ENCODE measurements at regions not wholly inside any gene's neighbourhood (a gene's known extent, or its start where the extent isn't known, plus 50 kb on each side); places are given as distances from the start of the nearest gene placed in this dataset.

DNA sequence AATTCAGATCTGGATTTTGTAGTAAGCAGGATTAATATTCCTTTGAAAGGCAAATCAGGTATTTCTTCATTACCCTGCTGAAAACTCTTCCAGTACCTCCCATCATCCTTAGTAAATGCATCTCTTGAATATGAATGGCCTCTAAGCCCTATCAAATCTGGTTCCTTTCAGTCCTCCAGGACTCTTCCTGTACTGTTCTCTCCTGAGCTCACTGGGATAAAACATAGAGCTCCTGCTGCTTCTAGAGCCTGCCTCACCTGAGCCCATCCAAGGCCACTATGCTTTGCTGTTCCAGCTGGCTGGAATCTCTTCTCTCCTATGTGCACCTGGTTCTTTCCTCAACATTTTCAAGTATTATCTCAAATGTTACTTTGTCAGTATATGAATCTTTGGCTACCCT lies 803.3 kb upstream of the CTNND2 start:
- no peaks in the 10 kb centered on the region for H3K27me3 ChIP-seq (ENCODE audit: low read depth)
- intact Hi-C loops (cut with micrococcal nuclease): no loop called here
- TF ChIP-seq, protein P1, sequence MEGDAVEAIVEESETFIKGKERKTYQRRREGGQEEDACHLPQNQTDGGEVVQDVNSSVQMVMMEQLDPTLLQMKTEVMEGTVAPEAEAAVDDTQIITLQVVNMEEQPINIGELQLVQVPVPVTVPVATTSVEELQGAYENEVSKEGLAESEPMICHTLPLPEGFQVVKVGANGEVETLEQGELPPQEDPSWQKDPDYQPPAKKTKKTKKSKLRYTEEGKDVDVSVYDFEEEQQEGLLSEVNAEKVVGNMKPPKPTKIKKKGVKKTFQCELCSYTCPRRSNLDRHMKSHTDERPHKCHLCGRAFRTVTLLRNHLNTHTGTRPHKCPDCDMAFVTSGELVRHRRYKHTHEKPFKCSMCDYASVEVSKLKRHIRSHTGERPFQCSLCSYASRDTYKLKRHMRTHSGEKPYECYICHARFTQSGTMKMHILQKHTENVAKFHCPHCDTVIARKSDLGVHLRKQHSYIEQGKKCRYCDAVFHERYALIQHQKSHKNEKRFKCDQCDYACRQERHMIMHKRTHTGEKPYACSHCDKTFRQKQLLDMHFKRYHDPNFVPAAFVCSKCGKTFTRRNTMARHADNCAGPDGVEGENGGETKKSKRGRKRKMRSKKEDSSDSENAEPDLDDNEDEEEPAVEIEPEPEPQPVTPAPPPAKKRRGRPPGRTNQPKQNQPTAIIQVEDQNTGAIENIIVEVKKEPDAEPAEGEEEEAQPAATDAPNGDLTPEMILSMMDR (IDR thresholded peaks at IDR 0.05; ENCODE audit: borderline replicate concordance): no peak
- H3K9me3 ChIP-seq (replicated peaks): no peaks in the 10 kb centered on the region
- H3K27ac ChIP-seq (replicated peaks): no peak overlapping the region
- H3K4me3 ChIP-seq: no peak overlapping the region
- DNase-seq: no peak
- H3K4me1 ChIP-seq: no peaks in the 10 kb centered on the region
- no peaks in the 10 kb centered on the region for H3K36me3 ChIP-seq

DNA sequence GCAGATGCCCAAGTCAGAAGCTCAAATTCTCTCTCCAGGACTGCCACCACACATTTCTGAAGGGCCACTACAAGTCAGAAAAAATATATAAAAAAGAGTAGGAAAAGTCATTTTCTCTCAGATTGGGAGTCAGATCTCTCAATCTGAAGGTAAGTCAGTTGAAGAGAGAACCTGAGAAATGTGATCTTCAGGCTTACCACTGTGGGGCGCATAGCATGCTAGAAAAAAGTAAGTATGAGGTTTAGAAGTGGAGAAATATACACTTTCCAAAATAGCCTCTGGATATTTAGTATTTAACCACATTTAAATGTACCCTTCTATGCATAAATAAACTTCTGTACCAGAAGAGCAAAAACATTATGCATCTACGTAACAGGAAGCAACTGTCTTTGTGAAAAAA lies 800.7 kb upstream of the CTNND2 start:
- H3K9me3 ChIP-seq (replicated peaks): no peaks in the 10 kb centered on the region
- intact Hi-C loops (cut with micrococcal nuclease): no loop called here
- H3K27ac ChIP-seq (replicated peaks): no peak overlapping the region
- H3K27me3 ChIP-seq (ENCODE audit: low read depth): no peaks in the 10 kb centered on the region
- no peak overlapping the region for H3K4me3 ChIP-seq
- H3K36me3 ChIP-seq: no peaks in the 10 kb centered on the region
- no peaks in the 10 kb centered on the region for H3K4me1 ChIP-seq
- TF ChIP-seq, protein P1 (IDR thresholded peaks at IDR 0.05; ENCODE audit: borderline replicate concordance): no peak
- no peak for DNase-seq

DNA sequence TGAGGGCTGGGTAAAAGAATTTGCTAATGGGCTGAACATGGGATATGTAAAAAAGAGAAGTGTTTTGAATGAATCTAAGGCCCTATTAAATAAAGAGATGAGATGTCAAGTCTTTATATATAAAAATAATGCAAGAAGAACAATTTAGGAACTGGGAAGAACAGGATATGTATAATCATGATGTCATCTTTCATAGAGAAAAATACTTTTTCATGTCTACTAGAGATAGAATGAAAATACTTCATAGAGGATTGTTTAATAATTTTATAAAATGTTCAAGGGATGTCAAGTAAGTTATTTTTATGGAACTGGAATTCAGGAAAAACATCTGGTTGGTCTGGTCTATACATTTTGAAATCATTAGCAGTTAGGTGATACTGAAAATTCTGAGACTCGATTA lies 799.0 kb upstream of the CTNND2 start:
- TF ChIP-seq, protein P1 (IDR thresholded peaks at IDR 0.05; ENCODE audit: borderline replicate concordance): no peak
- Histone ChIP-seq H3K27ac (replicated peaks) (no peak overlapping the region), H3K4me3 (no peak overlapping the region), H3K36me3 (no peaks in the 10 kb centered on the region), H3K4me1 (no peaks in the 10 kb centered on the region), H3K27me3 (ENCODE audit: low read depth) (no peaks in the 10 kb centered on the region), H3K9me3 (replicated peaks) (no peaks in the 10 kb centered on the region)
- no peak for DNase-seq
- intact Hi-C loops (cut with micrococcal nuclease): no loop called here

DNA sequence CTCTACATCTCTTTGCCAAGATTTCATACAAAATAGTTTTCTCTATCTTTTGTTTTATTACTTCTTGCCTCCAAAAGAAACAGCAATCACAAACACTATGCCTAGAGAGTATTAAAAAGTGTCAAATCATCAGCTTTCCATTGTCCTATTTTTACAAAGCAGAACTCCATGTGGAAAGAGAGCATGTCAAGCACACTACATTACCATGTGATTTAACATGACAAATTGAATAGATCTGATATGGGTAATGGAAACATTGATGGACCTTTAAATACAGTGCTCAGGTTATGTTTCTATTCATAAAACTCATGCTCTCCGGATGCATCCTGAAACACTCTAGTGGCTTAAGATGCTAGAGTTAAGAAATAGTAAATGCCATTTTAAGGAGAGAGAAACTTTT lies 791.4 kb upstream of the CTNND2 start:
- TF ChIP-seq, protein P1 (IDR thresholded peaks at IDR 0.05; ENCODE audit: borderline replicate concordance): no peak
- H3K27ac ChIP-seq (replicated peaks): no peak overlapping the region
- H3K36me3 ChIP-seq: no peaks in the 10 kb centered on the region
- no peak overlapping the region for H3K4me3 ChIP-seq
- no peak for DNase-seq
- H3K9me3 ChIP-seq (replicated peaks): no peaks in the 10 kb centered on the region
- H3K27me3 ChIP-seq (ENCODE audit: low read depth): no peaks in the 10 kb centered on the region
- H3K4me1 ChIP-seq: no peaks in the 10 kb centered on the region
- intact Hi-C loops (cut with micrococcal nuclease): no loop called here

DNA sequence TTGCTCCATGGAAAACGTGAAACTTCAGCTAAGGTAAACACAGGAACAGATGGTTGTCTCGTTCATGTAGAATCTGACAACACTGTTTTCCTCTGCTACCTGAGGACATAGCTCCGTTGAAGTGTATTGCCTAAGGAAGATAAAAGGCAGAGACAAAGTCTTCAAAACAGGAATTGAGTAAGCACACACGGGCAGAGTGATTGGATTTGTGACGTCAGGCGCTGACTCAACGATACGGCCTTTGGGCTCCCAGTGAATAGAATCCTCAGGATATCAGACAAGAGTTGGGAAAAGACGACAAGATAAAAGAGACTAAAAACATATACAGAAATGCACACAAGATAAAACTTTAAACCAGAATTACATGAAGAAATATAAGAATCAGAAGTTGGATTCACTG lies 787.1 kb upstream of the CTNND2 start:
- no peaks in the 10 kb centered on the region for H3K4me1 ChIP-seq
- no peak overlapping the region for H3K27ac ChIP-seq (replicated peaks)
- intact Hi-C loops (cut with micrococcal nuclease): no loop called here
- TF ChIP-seq, protein P1 (IDR thresholded peaks at IDR 0.05; ENCODE audit: borderline replicate concordance): no peak
- no peak overlapping the region for H3K4me3 ChIP-seq
- no peaks in the 10 kb centered on the region for H3K27me3 ChIP-seq (ENCODE audit: low read depth)
- no peak for DNase-seq
- H3K36me3 ChIP-seq: no peaks in the 10 kb centered on the region
- H3K9me3 ChIP-seq (replicated peaks): no peaks in the 10 kb centered on the region

DNA sequence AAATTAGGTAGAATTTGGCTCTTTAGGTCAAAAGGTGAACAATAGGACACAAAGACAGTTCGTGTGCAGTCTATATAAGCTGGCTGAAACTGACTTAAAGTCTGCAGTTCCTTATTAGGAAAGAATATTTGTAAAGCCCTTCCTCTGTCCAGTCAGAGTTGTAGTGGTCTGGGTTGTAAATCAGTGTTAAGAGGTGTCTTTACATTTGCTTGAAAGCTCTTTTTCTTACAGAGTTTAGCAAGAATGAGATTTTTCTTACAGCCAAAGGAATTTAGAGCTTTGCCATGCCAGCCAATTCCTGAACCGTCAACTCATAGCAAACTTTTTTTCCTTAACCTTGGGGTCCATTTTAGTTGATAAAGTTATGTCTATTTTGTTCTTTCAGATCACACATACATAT lies 786.1 kb upstream of the CTNND2 start:
- no peak for DNase-seq
- H3K9me3 ChIP-seq (replicated peaks): no peaks in the 10 kb centered on the region
- H3K27ac ChIP-seq (replicated peaks): no peak overlapping the region
- TF ChIP-seq, protein P1 (IDR thresholded peaks at IDR 0.05; ENCODE audit: borderline replicate concordance): no peak
- no peak overlapping the region for H3K4me3 ChIP-seq
- H3K27me3 ChIP-seq (ENCODE audit: low read depth): no peaks in the 10 kb centered on the region
- intact Hi-C loops (cut with micrococcal nuclease): no loop called here
- H3K36me3 ChIP-seq: no peaks in the 10 kb centered on the region
- no peaks in the 10 kb centered on the region for H3K4me1 ChIP-seq

Measured in left ventricle myocardium inferior (tissue), 1 donor.